ENCODE measurements at regions not wholly inside any gene's neighbourhood (a gene's known extent, or its start where the extent isn't known, plus 50 kb on each side); places are given as distances from the start of the nearest gene placed in this dataset.

- Histone ChIP-seq H3K36me3 (ENCODE audit: control insufficient read depth, insufficient read depth, low read length) (no peaks in the 10 kb centered on the region), H3K27me3 (ENCODE audit: control insufficient read depth, insufficient read depth, low read length, poor library complexity, severe bottlenecking) (no peaks in the 10 kb centered on the region), H3K4me1 (ENCODE audit: control insufficient read depth, insufficient read depth, low read length) (peaks cover 12% of the 10 kb centered on the region), H3K9me3 (ENCODE audit: control insufficient read depth, low read length) (no peaks in the 10 kb centered on the region), H3K27ac (ENCODE audit: low read depth, low read length) (no peak overlapping the region), H3K4me3 (ENCODE audit: low read length) (no peak overlapping the region), H3K9ac (ENCODE audit: extremely low read depth, low read length, poor library complexity, severe bottlenecking) (no peak overlapping the region)
- TF ChIP-seq, protein P1, sequence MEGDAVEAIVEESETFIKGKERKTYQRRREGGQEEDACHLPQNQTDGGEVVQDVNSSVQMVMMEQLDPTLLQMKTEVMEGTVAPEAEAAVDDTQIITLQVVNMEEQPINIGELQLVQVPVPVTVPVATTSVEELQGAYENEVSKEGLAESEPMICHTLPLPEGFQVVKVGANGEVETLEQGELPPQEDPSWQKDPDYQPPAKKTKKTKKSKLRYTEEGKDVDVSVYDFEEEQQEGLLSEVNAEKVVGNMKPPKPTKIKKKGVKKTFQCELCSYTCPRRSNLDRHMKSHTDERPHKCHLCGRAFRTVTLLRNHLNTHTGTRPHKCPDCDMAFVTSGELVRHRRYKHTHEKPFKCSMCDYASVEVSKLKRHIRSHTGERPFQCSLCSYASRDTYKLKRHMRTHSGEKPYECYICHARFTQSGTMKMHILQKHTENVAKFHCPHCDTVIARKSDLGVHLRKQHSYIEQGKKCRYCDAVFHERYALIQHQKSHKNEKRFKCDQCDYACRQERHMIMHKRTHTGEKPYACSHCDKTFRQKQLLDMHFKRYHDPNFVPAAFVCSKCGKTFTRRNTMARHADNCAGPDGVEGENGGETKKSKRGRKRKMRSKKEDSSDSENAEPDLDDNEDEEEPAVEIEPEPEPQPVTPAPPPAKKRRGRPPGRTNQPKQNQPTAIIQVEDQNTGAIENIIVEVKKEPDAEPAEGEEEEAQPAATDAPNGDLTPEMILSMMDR (conservative IDR thresholded peaks at IDR 0.05), result no peak
- Mint-ChIP-seq H3K4me3 (no peak overlapping the region), H3K27ac (no peak overlapping the region), H3K27me3 (ENCODE audit: insufficient read depth) (no peaks in the 10 kb centered on the region), H3K4me1 (peaks cover 15% of the 10 kb centered on the region), H3K36me3 (ENCODE audit: low read depth) (no peaks in the 10 kb centered on the region), H3K9me3 (no peaks in the 10 kb centered on the region)
- 11 to 47% methylated on average over 3 to 5 of the region's 5 CpGs for WGBS, 2 experiments (ENCODE audit: insufficient coverage in 1 of 2, insufficient read length in 1 of 2)
- no peak for DNase-seq
Measured at GRCh38 chr1:90613371-90613770, 103.7 kb downstream of the BARHL2 start.

DNA sequence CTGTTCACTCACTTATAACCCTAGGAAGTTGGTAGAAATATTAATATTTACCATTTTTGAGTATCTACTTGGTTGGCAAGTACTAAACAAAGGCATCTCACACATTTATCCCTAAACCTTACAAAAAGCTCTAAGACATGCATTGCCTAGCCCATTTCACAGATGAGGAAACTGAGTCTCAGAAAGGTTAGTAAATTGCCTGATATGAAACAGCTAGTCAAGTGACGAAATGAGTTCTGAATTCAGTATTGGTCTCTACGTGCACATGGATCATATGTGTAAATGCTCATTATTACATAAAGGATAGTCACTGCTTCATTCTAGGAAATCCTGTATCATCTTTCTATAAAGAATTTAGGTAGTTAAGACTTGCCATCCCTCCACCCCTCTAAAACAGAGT lies 105.1 kb downstream of the BARHL2 start:
- H3K4me1 ChIP-seq (ENCODE audit: control insufficient read depth, insufficient read depth, low read length), result peaks cover 12% of the 10 kb centered on the region
- Mint-ChIP-seq H3K9me3 (no peaks in the 10 kb centered on the region), H3K4me1 (peaks cover 15% of the 10 kb centered on the region), H3K4me3 (no peak overlapping the region), H3K36me3 (ENCODE audit: low read depth) (no peaks in the 10 kb centered on the region), H3K27ac (no peak overlapping the region), H3K27me3 (ENCODE audit: insufficient read depth) (no peaks in the 10 kb centered on the region)
- no peak overlapping the region for H3K27ac ChIP-seq (ENCODE audit: low read depth, low read length)
- DNase-seq, result no peak
- no peaks in the 10 kb centered on the region for H3K27me3 ChIP-seq (ENCODE audit: control insufficient read depth, insufficient read depth, low read length, poor library complexity, severe bottlenecking)
- H3K36me3 ChIP-seq (ENCODE audit: control insufficient read depth, insufficient read depth, low read length), result no peaks in the 10 kb centered on the region
- no peak overlapping the region for H3K4me3 ChIP-seq (ENCODE audit: low read length)
- no peaks in the 10 kb centered on the region for H3K9me3 ChIP-seq (ENCODE audit: control insufficient read depth, low read length)
- 75 to 100% methylated on average over 1 to 2 of the region's 2 CpGs for WGBS, 2 experiments (ENCODE audit: insufficient coverage in 1 of 2, insufficient read length in 1 of 2)
- no peak overlapping the region for H3K9ac ChIP-seq (ENCODE audit: extremely low read depth, low read length, poor library complexity, severe bottlenecking)
- TF ChIP-seq, protein P1 (conservative IDR thresholded peaks at IDR 0.05), result no peak

- Mint-ChIP-seq H3K4me3 (no peak overlapping the region), H3K4me1 (no peaks in the 10 kb centered on the region), H3K27me3 (ENCODE audit: insufficient read depth) (no peaks in the 10 kb centered on the region), H3K27ac (no peak overlapping the region), H3K36me3 (ENCODE audit: low read depth) (no peaks in the 10 kb centered on the region), H3K9me3 (no peaks in the 10 kb centered on the region)
- no peaks in the 10 kb centered on the region for H3K36me3 ChIP-seq (ENCODE audit: control insufficient read depth, insufficient read depth, low read length)
- 86 to 96% methylated on average over 2 to 4 of the region's 4 CpGs for WGBS, 2 experiments (ENCODE audit: insufficient coverage in 1 of 2, insufficient read length in 1 of 2)
- no peaks in the 10 kb centered on the region for H3K4me1 ChIP-seq (ENCODE audit: control insufficient read depth, insufficient read depth, low read length)
- no peak for DNase-seq
- H3K9ac ChIP-seq (ENCODE audit: extremely low read depth, low read length, poor library complexity, severe bottlenecking), result no peak overlapping the region
- TF ChIP-seq, protein P1 (conservative IDR thresholded peaks at IDR 0.05), result no peak
- no peaks in the 10 kb centered on the region for H3K9me3 ChIP-seq (ENCODE audit: control insufficient read depth, low read length)
- no peak overlapping the region for H3K4me3 ChIP-seq (ENCODE audit: low read length)
- H3K27me3 ChIP-seq (ENCODE audit: control insufficient read depth, insufficient read depth, low read length, poor library complexity, severe bottlenecking), result no peaks in the 10 kb centered on the region
- H3K27ac ChIP-seq (ENCODE audit: low read depth, low read length), result no peak overlapping the region
Measured at GRCh38 chr1:90607736-90608135, 109.4 kb downstream of the BARHL2 start.

All from endodermal cell (in vitro differentiated cells).